Lower leg skin (tissue), 3 donors: ENCODE measurements at regions not wholly inside any gene's neighbourhood (a gene's known extent, or its start where the extent isn't known, plus 50 kb on each side); places are given as distances from the start of the nearest gene placed in this dataset.

Source experiments
- CTCF ChIP-seq, 3 donors: fragments of 450-650 bp; IDR thresholded peaks; one replicate each; pipeline ENCODE4 v1.5.1; 2016; ENCODE audit warnings: antibody characterized with exemption in 3 of 3, mild to moderate bottlenecking in 3 of 3, moderate library complexity in 2 of 3
- POLR2A ChIP-seq, 2 donors: fragments of 450-650 bp; IDR thresholded peaks; one replicate each; pipeline ENCODE4 v1.6.1; 2016 to 2017; ENCODE audit warnings: antibody characterized with exemption in 2 of 2, mild to moderate bottlenecking in 1 of 2, moderate library complexity in 1 of 2

GRCh38 chr17:77729587-77729986 is 228.9 kb upstream of the TNRC6C start:
- TF ChIP-seq CTCF (IDR thresholded peaks at IDR 0.05), result no peak
- TF ChIP-seq POLR2A (IDR thresholded peaks at IDR 0.05), result no peak
